Tibial nerve (tissue), 3 donors: ENCODE measurements at regions not wholly inside any gene's neighbourhood (a gene's known extent, or its start where the extent isn't known, plus 50 kb on each side); places are given as distances from the start of the nearest gene placed in this dataset.

ENCODE experiments used
- POLR2A ChIP-seq, 2 donors: fragments of 450-650 bp; IDR thresholded peaks; one replicate each; pipeline ENCODE4 v1.6.1; 2017; ENCODE audit warnings: antibody characterized with exemption in 2 of 2, mild to moderate bottlenecking in 2 of 2, moderate library complexity in 2 of 2
- TF ChIP-seq, protein P1 (sequence below), 5 experiments: fragments of 200-600 bp in 3 of 5; fragments of 450-650 bp in 2 of 5; sonication (generic) in 3 of 5; IDR thresholded peaks; one replicate each; pipeline ENCODE4 v1.5.1; 2016 to 2019; ENCODE audit warnings: antibody characterized with exemption in 5 of 5, mild to moderate bottlenecking in 3 of 5, moderate library complexity in 2 of 5

DNA sequence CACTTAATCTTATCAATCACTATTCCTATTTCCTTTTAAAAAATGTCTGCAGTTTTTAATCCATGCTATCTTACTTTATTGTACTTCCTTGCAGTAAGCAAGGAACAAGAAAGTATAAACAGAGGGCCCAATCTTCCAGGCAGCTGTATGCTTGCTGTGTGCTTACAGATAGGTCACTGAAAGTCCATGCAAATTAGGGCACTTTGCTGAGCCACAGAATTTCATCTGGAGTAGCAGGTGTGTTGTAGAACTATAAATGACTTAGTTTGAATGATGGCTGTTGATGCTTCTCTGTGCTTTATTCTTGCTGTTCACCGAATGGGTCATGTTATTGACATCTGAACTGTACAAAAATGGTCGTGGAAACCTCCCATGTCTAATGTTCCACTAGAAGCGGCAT is 154.6 kb downstream of the ATOH1 start:
- TF ChIP-seq POLR2A (IDR thresholded peaks at IDR 0.05) = no peak
- TF ChIP-seq, protein P1, sequence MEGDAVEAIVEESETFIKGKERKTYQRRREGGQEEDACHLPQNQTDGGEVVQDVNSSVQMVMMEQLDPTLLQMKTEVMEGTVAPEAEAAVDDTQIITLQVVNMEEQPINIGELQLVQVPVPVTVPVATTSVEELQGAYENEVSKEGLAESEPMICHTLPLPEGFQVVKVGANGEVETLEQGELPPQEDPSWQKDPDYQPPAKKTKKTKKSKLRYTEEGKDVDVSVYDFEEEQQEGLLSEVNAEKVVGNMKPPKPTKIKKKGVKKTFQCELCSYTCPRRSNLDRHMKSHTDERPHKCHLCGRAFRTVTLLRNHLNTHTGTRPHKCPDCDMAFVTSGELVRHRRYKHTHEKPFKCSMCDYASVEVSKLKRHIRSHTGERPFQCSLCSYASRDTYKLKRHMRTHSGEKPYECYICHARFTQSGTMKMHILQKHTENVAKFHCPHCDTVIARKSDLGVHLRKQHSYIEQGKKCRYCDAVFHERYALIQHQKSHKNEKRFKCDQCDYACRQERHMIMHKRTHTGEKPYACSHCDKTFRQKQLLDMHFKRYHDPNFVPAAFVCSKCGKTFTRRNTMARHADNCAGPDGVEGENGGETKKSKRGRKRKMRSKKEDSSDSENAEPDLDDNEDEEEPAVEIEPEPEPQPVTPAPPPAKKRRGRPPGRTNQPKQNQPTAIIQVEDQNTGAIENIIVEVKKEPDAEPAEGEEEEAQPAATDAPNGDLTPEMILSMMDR (IDR thresholded peaks at IDR 0.05) = no peak
